ENCODE measurements at regions not wholly inside any gene's neighbourhood (a gene's known extent, or its start where the extent isn't known, plus 50 kb on each side); places are given as distances from the start of the nearest gene placed in this dataset.

DNA sequence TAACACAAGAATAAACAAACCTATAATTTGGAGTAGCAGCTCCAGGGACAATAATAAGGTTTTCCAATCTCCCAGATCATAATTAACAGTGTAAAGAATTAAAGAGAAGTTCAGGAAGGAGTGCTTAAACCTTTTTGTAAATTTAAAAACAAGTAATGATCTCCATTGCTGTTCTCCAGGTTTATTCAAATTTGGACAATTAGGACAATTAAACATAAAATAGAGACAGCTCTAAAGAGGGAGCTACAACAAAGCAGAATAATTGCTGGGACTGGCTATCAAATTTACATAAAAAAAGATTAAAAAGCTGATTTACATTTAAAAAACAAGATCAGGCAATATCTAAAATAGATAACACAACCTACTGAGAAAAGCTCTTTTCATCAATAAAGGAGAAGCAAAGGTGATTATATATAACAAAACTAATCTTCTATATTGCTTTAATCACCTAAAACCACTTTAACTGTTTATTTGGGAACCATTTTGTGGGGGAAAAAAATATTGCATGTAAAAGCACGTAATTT lies 80.1 kb upstream of the CREB1 start:
- DNase-seq = no peak

DNA sequence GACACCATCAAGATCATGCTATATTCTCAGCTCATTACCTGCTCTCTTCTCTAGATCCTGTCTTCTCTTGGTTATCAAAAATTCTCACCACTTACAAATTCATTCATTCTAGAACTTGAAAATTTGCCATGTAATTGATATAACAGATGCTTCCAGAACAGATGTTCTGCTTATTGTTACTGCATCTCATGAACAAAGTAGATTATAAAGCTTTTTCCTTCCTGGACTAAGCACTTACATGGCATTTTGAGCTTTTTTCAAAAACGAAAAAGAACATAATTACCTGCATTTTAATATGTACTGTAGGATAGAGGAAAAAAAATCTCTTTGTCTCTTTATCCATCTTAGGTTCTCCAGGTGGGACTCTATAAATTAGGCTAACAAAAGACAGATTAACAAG lies 79.6 kb upstream of the CREB1 start:
- no peak for DNase-seq

DNA sequence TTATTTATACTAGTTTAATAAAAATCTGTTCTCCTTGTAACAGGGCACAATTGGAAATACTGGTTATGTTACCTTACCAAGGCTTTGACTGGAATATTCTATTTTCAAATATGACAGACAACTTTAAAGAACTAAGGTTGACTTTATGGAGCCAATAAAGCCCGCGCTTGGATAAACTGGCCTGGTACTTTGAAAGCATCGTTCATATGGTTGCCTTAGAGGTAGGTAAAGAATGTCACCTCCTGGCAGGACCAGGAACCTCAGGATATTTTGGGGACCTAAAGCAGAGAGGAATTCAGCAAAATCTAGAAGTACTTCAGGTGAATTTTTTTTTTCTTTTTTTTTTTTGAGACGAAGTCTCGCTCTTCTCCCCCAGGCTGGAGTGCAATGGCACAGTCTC lies 71.2 kb upstream of the CREB1 start:
- DNase-seq = no peak

DNA sequence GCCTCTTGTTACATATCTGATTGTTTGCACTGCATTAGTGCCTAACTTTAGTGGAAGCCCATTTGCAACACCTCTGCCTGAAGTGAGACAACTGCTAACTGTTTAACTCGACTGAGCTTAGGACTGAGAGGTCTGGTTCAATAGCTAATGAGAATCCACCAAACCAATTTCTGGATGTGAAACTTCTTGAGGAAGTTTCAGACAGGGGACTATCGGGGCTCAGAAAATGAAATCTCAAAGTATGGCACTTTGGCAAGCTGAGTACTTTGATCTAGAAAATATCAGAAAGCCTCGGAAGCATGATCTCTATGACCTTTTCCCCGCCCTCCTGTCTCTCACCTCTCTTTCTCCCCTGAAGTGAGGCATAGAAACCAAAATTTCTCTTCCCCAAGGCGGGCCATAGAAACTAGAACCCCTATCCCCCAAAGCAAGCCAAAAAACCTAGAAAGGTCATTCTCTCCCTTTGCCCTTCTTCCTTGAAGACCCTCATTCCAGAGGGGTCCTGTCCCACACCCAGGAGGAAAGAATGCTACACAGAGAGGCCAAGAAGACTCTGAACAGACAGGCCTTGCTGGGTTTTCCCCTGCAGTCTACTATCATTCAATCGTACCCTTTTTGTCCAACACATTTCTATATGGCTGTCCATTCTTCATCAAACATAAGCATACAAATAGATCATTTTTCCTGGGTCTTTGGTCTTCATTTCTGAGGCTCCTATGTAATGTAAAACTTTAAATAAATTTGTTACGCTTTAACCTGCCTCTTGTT lies 69.6 kb upstream of the CREB1 start:
- DNase-seq = no peak

DNA sequence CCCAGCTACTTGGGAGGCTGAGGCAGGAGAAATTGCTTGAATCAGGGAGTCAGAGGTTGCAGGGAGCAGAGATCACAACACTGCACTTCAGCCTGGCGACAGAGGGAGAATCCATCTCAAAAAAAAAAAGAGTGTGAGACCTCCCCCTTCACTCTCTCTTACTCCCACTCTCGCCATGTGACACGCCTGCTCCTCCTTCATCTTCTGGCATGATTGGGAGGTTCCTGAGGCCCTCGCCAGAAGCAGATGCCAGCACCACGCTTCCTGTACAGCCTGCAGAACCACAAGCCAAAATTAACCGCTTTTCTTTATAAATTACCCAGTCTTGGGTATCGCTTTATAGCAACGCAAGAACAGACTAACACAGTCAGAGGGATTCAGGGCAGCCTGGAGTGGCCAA lies 66.3 kb upstream of the CREB1 start:
- DNase-seq = no peak

DNA sequence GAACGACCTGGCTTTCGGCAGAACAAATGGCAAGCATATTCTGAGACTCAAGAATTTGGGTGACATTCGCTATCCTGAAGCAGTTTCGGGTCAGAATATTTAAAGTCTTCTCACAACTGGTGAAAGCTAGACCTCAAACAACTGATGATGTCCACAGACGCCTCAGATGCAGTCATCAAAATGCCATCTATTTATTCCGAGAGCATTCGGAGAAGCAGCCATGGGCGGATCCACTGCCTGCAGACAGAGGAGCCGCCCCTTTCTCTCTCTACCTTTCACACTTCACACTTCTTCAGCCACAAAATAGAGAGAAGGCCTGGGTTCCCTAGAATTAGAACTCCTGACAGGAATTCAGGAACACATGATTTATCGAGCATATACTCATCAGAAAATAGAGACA lies 65.8 kb upstream of the CREB1 start:
- DNase-seq = no peak

DNA sequence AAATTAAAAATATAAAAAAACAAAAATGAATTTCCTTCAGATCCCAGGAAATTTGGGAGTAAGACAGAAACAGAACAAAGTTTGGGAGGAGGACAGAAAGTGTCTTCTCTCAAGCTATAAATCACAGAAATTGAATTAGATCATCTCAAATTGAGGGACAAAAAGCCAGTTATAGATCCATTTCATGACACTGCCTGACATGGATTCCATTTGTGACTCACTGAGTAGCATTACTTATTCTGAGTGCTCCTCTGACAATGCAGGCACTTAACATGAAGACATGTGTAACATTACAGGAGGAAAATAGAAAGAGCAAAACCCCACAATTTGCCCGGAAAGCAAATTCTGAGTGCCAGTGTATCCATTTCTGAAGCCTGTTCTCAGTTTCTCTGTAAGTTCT lies 63.9 kb upstream of the CREB1 start:
- no peak for DNase-seq

DNA sequence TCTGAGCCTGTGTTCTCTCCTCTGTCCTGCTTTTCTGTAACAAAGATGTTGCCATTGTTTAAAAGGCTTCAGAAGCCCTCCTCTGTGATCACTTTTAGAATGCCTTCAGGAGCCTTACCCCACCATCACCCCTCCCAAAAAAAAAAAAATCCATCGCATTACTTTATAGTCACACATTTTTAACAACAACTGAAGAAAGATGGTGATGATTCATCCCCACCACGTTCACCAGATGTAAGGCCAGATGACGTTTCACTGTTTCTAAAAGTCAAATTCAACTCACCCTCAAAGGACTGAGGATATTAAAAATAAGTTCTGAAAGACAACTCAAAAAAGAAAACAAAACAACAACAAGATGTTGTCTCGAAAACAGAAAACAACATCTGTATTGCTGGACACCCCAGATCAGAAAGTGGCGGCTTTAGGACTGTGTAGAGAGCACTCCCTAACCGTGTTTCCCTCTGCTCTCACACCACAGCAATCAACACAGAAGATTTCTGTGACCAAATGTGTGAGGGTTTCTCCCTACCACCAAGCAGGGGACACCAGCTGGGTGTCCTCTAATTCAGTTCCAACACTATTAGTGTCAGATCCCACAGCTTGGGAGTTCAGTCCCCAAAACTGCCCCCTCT lies 61.9 kb upstream of the CREB1 start:
- DNase-seq = no peak

DNA sequence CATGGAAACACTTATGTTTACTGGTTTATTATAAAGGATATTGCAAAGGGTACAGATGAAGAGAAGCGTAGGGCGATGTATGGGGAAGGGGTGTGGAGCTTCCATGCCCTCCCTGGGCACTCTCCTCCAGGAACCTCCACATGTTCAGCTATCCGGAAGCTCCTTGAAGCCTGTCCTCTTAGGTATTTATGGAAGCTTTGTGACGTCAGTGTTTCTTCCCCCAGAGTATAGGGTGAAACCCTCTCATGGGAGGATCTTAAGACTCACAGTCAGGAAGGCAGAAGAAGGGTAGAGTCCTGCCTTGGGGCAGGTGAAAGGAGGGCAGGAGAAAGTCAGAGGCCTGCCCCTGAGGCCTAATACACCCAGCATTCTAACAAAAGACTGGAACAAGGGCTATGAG lies 61.3 kb upstream of the CREB1 start:
- DNase-seq = no peak

DNA sequence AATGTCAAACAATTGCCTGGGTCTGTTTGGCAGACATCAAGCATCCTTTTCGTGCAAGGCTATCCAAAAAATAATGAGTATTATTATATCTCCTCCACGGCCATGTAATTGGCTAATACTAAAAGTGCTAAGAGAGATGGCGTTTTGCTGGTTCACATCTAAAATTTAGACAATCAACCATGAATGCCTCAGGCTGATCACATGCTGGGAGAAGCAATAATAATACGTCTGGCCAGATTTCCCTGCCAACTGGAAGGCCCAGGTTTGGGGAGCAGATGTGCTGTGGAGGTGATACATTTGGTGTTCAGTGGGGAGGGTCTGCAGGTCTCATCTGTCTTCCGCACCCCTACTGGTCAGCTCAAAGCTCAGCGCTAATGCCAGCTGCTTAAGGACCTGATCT lies 60.3 kb upstream of the CREB1 start:
- DNase-seq = no peak

DNA sequence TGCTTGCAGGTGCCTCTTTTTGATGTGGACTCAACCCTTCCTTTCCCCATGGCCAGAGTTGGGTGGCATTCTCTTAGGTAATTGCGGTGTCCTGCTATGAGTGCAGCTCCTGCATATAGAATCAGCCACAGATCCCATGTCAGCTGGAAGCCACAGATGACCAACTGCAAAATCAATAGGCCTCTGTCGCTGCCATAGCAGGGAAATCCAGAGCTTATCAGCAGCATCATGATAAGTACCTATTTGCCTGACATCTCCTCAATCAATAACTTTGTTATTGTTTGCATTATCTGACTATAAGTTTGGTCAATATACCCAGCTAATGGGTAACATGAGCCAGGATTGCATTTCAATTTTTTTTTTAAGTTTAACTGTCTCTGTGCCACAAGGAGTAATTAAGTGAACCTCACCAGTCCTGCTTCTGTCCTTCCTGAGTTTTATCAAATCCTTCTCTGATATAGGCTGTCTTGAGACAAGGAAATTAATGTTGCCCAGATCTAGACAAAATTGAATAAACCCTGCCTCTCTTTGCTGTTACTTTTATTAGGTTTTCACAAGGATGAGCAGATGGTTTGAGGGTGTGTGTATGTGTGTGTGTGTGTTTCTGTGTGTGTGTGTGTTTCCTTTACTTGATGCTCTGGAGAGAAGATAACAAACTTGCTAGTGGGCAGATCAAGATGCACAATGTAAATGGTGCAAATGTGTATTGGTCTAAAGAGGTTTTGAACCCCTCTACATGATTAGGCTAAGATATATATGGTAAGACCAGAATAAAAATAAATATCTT lies 59.6 kb upstream of the CREB1 start:
- no peak for DNase-seq

DNA sequence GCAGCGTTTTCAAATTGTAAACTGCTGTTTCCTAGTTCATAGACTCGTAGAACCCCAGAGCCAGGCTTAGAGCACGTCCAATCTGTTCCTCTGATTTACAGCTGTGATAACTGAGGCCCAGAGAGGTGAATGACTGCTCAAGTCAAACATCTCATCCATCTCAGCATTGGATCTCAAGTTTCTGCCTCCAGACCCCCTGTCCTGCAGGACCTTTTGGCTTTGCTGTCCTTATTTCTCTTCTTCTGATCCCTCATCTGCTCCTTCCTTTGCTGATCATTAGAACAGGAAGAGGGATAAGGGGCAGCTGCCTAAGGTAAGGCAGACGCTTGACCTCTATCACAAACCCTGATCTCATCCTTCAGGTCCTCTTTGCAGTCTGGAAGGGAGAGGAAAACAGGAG lies 58.5 kb upstream of the CREB1 start:
- DNase-seq = no peak

DNA sequence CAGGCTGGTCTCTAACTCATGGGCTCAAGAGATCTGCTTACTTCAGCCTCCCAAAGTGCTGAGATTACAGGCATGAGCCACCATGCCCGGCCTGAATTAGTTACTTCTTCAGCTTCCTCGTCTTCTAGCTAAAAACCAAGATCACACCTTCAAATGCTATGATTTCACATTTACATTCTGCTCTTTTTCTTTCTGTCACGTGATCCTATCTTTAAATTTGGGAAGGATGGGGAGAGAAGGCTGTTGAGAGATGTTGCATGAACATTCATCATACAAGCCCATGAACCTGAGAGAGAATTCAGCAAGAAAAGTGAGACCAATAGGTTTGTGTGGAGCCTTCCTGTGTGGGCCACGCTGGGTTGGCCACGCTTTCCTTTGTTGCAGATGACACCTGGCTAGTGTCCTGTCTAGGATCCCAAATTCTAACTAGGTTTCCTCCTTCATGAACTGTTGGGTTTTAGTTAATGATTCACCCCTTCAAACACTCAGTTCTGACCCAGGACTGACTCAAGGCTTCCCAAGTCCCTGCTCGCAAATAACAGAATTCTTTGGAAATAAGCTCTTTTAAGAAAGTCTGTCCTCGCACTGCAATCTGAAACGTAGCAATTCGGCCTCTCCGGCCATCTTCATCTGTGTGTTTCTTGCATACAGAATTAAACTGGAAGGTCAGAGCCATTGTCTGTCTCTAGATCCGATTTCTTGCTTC lies 57.3 kb upstream of the CREB1 start:
- DNase-seq = no peak

DNA sequence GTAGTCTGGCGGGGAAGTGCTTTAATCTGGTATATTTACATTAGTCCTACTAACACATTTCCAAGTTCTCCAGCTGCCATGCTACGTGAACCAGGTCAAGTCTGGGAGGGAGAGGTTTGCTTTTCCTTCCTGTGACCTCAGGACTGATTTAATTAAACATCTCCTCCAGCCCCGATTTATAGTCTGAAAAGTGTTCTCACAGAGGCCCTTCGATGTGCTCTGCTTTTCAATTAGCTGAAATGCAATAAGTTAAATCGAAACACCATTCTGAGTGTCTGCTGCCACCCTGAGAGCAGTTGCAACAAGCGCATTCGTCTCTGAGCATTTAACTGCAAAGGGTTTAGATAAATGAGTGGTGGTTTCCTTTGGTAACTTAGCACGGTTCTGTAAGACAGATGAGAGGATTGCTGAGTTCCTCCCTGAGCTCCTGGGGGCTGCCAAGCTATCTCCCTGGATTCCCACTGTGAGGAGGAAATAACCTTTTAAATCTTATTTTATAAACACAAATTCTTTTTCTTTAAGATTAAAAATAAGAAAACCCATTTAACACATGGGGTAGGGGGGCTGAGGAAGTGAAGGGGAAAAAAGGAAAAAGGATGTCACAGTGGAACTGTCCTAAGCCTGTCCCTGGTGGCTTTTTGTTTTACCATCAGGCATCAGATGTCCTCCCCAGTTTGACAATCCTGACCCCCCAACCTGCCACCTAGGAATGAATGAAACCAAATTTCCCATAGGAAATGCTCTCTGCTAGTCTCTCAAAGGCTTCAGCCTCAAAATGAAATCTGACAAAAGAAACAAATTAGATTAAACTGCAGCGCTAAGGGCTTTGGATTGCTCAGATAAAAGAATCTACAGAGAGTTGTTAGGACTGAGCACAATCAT lies 56.5 kb upstream of the CREB1 start:
- DNase-seq = peak; percentile 64

DNA sequence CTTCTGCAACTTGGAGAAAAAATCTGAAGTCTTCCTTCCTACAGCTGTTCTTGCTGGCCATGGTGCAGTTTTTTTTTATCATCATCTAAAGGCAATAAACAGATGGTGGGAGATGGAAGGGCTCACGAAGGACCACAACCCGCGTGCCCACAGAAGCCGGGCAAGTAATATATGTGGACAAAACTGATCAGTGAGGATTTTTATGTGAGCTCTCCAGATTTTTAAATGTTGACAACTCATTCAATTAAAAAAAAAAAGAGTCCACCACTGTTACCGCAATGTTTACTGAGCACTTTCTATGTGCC lies 55.9 kb upstream of the CREB1 start:
- no peak for DNase-seq

DNA sequence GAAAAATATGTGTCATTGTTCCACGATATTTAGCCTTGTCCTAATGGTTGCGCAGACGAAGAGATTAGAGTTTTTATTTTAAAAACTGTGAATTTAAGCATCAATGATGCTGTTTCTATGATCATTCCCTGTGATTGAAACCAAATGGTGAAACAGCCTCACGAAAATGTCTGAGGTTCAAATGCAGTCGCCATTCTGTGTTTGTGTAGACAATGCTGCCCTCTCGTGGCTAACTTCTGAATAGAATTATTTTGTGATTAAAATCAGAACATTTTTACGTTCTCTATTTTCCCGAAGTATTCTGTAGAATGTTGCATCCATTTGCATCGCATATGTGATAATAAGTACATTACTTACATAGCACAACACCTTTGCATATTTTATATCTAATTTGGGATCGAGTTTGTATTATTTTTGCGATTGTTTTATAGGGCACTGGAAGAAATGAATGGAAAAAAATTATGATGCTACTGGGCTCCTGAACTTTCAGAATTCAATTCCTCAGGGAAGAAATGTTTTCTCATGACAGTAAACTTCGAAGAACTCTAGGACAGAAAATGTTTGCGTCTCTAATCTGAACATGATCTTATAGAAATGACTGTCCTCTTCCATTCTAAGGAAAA lies 54.8 kb upstream of the CREB1 start:
- peak; percentile 75 for DNase-seq

DNA sequence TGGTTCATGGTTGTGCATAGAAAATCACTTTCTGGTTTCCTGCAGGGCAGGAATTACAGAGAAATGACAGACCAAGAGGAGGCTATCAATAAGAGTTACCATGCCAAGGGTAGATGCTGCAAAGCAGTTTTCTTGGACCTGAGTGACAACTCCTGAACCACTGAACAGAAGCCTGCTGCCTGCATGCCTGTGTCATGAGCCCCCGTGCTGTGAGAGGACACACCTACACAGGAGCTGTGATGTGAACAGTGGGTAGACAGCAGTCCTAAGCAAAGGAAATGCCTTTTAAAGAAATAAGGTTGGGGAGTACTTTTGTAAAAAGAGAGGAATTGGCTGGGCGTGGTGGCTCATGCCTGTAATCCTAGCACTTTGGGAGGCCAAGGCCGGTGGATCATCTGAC lies 54.2 kb upstream of the CREB1 start:
- no peak for DNase-seq

DNA sequence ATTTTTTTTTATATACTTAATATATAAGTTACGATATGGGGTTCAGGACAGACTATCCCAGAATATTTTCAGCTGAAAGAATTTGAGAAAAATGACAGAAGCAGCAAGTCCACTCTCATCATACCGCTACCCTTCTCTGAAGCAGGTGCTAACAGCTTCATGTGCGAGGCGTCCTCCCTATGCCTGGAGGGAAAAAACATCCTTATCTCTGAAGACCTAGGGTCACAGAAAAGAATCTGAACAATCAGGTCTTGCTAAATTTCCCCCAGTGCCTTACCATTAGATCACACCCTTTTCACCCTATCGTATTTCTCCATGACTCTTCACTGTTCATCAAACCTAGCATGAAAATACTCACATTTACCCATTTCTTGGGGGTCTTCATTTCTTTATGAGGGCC lies 51.9 kb upstream of the CREB1 start:
- no peak for DNase-seq

DNA sequence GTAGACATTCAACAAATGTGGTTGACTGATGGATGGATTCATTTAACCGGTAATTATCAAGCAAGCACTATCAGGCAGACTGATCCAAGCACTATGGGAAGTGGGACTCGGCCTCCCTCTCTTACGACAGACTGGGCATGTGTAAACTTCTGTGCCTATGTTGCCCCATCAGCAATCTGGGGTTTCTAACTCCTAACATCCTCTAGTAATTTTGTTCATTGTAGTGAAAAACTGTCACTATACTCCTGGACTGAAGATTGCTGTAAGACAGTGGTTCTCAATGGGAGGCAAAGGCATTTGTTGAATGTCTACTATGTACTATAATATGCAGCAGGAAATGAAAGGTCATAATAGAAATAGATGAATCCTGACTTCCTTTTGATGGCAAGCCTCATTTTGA lies 51.2 kb upstream of the CREB1 start:
- DNase-seq = no peak

DNA sequence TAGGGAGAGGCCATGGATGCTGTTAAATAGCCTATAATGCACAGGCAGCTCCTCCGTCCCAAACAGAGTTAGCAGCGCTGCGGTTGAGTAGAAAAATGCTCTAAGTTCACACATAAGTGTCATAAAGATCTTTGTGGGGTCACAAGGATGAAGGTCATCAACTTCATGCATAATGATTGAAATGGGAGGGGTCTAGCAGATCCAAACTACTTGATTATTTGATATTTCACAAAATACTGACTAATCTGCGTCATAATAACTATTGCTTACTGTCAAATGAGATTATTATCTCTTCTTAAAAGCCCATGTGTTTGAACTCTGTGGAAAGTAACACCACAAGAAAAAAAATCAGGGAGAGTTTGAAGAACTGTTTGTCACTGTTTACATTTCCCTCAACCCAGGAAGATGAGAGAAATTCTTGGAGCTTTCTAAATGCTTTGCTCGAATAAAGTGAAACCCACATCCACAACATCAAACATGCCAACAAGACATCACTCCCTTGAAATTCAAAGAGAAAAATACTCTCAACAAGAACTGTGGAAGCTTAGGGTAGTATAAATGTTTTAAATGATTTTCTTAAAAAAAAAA lies 50.5 kb upstream of the CREB1 start:
- no peak for DNase-seq
